SK-N-MC (cell line): ENCODE measurements at regions not wholly inside any gene's neighbourhood (a gene's known extent, or its start where the extent isn't known, plus 50 kb on each side); places are given as distances from the start of the nearest gene placed in this dataset.
"Not testable (repeated sequence)": the region's sequence is repeated elsewhere in the genome, so short reads cannot be mapped to it uniquely, and the experiment has no call there.

ENCODE experiments used
- DNase-seq: peaks from one replicate; pipeline ENCODE4 v3.0.0-alpha.2; 2011; ENCODE audit warnings: low read depth, low spot score
- H3K27ac ChIP-seq: fragments of 200-600 bp; sonication (generic); 2 replicates; pipeline ENCODE4 v1.5.1; 2016; ENCODE audit warnings: mixed run types
- H3K36me3 ChIP-seq: fragments of 200-600 bp; sonication (generic); 2 replicates; pipeline ENCODE4 v1.6.1; 2017; ENCODE audit warnings: antibody characterized with exemption, low read length, mixed read lengths; ENCODE audit not compliant: insufficient read depth
- H3K4me3 ChIP-seq: fragments of 200-600 bp; sonication (generic); 2 replicates; pipeline ENCODE4 v1.5.1; 2016
- H3K9ac ChIP-seq: fragments of 200-600 bp; sonication (generic); 2 replicates; pipeline ENCODE4 v1.8.0; 2017; ENCODE audit warnings: mixed run types, mixed read lengths; ENCODE audit not compliant: insufficient read length
- H3K9me3 ChIP-seq: fragments of 200-600 bp; sonication (generic); 2 replicates; pipeline ENCODE4 v1.6.1; 2017; ENCODE audit warnings: low read depth, mild to moderate bottlenecking, antibody characterized with exemption, low read length, moderate library complexity, mixed read lengths
- EZH2 ChIP-seq: fragments of 200-600 bp; sonication (generic); IDR thresholded peaks from one replicate; pipeline ENCODE4 v1.6.1; 2017; ENCODE audit warnings: antibody characterized with exemption
- FOXP2 ChIP-seq: optimal IDR thresholded peaks from 2 replicates; pipeline ENCODE3; 2011; ENCODE audit warnings: mild to moderate bottlenecking, moderate library complexity; ENCODE audit not compliant: insufficient read depth; ENCODE audit errors: extremely low read length, control extremely low read depth
- POLR2AphosphoS5 ChIP-seq: IDR thresholded peaks from 2 replicates; pipeline ENCODE4 v1.6.1; 2012; ENCODE audit warnings: mild to moderate bottlenecking, low read depth, low read length, borderline replicate concordance

DNA sequence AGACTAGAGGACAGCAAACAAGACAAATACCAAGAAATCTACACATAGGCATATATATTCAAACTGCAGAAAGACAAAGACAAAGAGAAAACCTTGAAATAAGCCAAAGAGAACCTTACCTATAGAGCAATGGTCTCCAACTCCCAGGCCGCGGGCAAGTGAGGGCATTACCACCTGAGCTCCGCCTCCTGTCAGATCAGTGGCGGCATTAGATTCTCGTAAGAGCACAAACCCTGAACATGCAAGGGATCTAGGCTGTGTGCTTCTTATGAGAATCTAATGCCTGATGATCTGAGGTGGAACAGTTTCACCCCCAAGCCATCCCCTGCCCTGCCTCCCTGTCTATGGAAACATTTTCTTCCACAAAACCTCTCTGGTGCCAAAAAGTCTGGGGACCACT is 101.0 kb upstream of the MRPS30 start:
- Histone ChIP-seq H3K36me3 (no peaks in the 10 kb centered on the region), H3K27ac (no peak overlapping the region), H3K9ac (no peak overlapping the region), H3K4me3 (no peak overlapping the region), H3K9me3 (no peaks in the 10 kb centered on the region; the same call in 1 of the 2 replicates)
- TF ChIP-seq EZH2 (no peak), FOXP2 (no peak), POLR2AphosphoS5 (no peak)
- no peak for DNase-seq

DNA sequence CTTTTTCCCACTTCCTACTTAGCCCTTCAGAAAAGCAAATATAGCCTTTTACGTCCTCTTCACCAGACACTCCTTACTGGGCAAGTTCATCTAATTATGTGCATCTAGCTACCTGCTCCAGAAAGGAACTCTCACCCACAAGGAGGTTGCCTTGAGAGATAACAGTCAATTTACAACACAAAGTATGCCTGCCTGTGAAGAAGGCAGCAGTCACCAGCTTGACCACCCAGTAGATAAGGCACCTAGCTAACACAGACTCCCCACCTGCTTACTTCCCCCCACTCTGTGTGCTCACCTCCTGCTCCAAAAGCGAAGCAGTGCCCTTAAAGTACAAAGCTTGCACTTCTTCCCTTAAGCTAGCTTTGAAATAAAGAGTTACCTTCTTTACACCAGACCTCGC is 111.7 kb upstream of the MRPS30 start:
- Histone ChIP-seq H3K9me3 (no peaks in the 10 kb centered on the region), H3K4me3 (no peak overlapping the region), H3K9ac (no peak overlapping the region), H3K27ac (no peak overlapping the region), H3K36me3 (no peaks in the 10 kb centered on the region)
- no peak for DNase-seq
- TF ChIP-seq FOXP2 (no peak), EZH2 (no peak), POLR2AphosphoS5 (no peak)

DNA sequence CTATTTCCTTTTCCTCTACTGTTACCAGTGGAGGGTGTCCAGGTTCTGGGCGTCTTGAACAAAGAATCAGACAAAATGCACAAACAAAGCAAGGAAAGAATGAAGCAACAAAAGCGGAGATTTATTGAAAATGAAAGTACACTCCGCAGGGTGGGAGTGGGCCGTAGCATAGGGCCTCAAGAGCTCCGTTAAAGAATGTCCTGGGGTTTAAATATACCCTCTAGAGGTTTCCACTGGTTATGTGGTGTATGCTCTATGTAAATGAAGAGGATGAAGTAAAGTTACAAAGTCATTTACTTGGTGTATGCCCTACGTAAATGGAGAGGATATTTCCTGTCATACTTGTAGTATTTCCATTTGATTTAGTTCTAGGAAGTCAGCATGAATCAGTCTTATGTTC is 113.5 kb upstream of the MRPS30 start:
- Histone ChIP-seq H3K9ac (no peak overlapping the region), H3K4me3 (no peak overlapping the region), H3K9me3 (no peaks in the 10 kb centered on the region), H3K27ac (no peak overlapping the region), H3K36me3 (no peaks in the 10 kb centered on the region)
- TF ChIP-seq FOXP2 (no peak), POLR2AphosphoS5 (no peak), EZH2 (no peak)
- DNase-seq = no peak

DNA sequence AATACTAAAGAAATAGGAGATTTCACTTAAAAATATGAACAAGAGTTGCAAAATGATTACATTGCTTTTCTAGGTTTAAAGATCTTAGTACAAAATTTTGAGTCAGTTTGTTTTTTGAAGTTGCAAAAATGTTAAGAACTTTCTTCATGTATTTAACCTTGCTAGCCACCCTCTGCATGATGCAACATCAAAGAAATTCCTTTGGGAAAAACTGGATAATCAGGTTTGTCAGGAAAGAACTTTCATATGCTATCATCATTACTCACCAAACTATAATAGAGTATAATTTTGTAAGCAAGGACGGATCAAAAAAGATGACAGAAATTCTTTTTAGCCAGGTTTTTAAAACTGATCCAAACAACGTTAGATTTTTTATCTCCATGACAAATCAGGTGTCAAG is 116.9 kb upstream of the MRPS30 start:
- no peak overlapping the region for H3K4me3 ChIP-seq
- DNase-seq = no peak
- H3K27ac ChIP-seq = no peak overlapping the region
- no peaks in the 10 kb centered on the region for H3K36me3 ChIP-seq
- no peak overlapping the region for H3K9ac ChIP-seq
- TF ChIP-seq FOXP2 = no peak
- no peak for TF ChIP-seq POLR2AphosphoS5
- TF ChIP-seq EZH2 = no peak
- H3K9me3 ChIP-seq = no peaks in the 10 kb centered on the region

DNA sequence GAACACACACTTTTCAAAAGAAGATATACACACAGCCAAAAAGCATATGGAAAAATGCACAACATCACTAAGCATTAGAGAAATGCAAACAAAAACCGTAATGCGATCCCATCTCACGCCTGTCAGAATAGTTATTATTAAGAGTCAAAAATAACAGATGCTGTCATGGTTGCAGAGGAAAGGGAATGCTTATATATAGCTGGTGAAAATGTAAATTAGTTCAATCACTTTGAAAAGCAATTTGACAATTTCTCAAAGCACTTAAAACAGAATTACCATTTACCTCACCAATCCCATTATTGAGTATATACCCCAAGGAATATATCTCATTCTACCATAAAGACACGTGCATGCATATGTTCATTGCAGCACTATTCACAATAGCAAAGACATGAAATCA is 126.8 kb upstream of the MRPS30 start:
- H3K27ac ChIP-seq = no peak overlapping the region
- no peak overlapping the region for H3K4me3 ChIP-seq
- H3K9ac ChIP-seq = no peak overlapping the region
- TF ChIP-seq EZH2 (no peak), POLR2AphosphoS5 (no peak), FOXP2 (no peak)
- H3K36me3 ChIP-seq = no peaks in the 10 kb centered on the region
- DNase-seq = no peak
- no peaks in the 10 kb centered on the region for H3K9me3 ChIP-seq

DNA sequence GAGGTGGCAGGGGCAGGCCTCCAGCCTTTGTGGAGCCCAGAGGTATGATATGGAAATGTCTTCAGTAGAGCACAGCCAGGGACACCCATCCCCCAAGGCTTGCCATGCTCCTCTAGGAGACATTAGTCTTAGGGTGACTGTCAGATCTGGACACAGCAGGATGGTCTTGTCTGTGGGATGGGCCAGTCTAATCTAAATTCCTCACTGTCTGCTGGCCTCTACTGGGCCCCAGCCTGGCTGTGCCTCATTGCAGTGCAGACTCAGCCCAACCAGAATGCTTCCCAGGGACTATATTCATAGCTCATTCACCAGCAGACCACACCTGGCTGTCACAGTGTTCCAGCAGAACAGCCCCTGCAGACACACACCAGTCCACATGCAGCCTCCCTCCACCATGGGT is 129.5 kb upstream of the MRPS30 start:
- TF ChIP-seq POLR2AphosphoS5 (no peak), FOXP2 (no peak), EZH2 (no peak)
- Histone ChIP-seq H3K36me3 (no peaks in the 10 kb centered on the region), H3K9me3 (no peaks in the 10 kb centered on the region), H3K27ac (no peak overlapping the region), H3K4me3 (no peak overlapping the region), H3K9ac (no peak overlapping the region)
- no peak for DNase-seq

DNA sequence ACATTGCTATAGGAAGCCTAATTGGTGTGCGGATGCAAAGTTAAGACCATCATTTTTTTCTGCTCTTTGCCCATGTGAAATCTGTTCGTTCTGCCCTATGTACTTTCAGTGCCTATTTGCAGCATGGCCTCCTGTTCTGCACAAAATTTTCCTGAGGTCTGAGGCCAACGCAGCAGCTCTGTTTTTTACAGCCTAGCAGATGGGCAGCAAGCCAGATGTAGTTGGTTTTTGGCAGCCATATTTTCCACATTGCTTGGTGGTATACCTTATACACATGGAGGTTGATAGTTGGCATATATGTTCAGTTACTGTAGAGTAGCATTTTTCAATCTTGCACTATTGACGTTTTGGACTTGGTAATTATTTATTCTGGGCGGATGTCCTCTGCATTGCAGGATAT is 133.5 kb upstream of the MRPS30 start:
- no peaks in the 10 kb centered on the region for H3K9me3 ChIP-seq
- H3K9ac ChIP-seq = no peak overlapping the region
- H3K4me3 ChIP-seq = no peak overlapping the region
- no peak for DNase-seq
- peak overlapping the region; percentile 48; the same call in 1 of the 2 replicates for H3K27ac ChIP-seq
- no peaks in the 10 kb centered on the region for H3K36me3 ChIP-seq
- TF ChIP-seq POLR2AphosphoS5 = no peak
- TF ChIP-seq FOXP2 = no peak
- no peak for TF ChIP-seq EZH2

DNA sequence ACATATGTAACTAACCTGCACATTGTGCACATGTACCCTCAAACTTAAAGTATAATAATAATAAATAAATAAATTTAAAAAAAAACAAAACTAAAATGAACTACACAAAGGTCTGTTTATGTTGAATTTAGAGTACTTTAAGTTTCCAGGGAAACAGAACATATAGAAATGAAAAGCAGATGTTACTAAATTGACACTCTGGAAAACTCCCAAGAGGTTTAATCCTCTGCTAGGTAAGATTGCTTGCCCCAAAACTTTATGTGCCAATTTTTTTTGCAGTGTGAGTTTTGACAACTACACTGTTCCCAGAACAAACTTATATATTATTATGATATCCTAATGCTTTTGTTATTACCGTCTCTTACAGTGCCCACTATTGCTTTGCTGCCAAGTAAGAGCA is 134.3 kb upstream of the MRPS30 start:
- no peak for TF ChIP-seq FOXP2
- TF ChIP-seq POLR2AphosphoS5 = no peak
- TF ChIP-seq EZH2 = no peak
- no peaks in the 10 kb centered on the region for H3K9me3 ChIP-seq
- H3K9ac ChIP-seq = no peak overlapping the region

DNA sequence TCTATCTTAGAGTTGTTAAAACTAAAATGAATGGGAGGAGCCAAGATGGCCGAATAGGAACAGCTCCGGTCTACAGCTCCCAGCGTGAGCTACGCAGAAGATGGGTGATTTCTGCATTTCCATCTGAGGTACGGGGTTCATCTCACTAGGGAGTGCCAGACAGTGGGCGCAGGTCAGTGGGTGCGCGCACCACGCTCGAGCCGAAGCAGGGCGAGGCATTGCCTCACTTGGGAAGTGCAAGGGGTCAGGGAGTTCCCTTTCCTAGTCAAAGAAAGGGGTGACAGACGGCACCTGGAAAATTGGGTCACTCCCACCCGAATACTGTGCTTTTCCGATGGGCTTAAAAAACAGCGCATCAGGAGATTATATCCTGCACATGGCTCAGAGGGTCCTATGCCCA is 140.3 kb upstream of the MRPS30 start:
- not testable (repeated sequence) for DNase-seq, H3K9me3 ChIP-seq, H3K9ac ChIP-seq, H3K27ac ChIP-seq, H3K4me3 ChIP-seq, H3K36me3 ChIP-seq

More for the DNA sequence above, 134.3 kb upstream of the MRPS30 start:
- peak overlapping the region; percentile 14; the same call in 1 of the 2 replicates for H3K4me3 ChIP-seq
- no peaks in the 10 kb centered on the region for H3K36me3 ChIP-seq
- H3K27ac ChIP-seq = peak overlapping the region; percentile 48; the same call in 1 of the 2 replicates
- DNase-seq = peak; percentile 26
